Panc1 (cell line): ENCODE measurements at regions not wholly inside any gene's neighbourhood (a gene's known extent, or its start where the extent isn't known, plus 50 kb on each side); places are given as distances from the start of the nearest gene placed in this dataset.

ENCODE experiments used
- POLR2AphosphoS5 ChIP-seq: IDR thresholded peaks from 2 replicates; pipeline ENCODE4 v1.6.1; 2012; ENCODE audit warnings: mild to moderate bottlenecking, low read depth, low read length, moderate library complexity
- TF ChIP-seq, protein P1 (sequence below): fragments of 450-650 bp; IDR thresholded peaks from 2 replicates; pipeline ENCODE4 v1.5.1; 2017; ENCODE audit warnings: mild to moderate bottlenecking

- TF ChIP-seq, protein P1, sequence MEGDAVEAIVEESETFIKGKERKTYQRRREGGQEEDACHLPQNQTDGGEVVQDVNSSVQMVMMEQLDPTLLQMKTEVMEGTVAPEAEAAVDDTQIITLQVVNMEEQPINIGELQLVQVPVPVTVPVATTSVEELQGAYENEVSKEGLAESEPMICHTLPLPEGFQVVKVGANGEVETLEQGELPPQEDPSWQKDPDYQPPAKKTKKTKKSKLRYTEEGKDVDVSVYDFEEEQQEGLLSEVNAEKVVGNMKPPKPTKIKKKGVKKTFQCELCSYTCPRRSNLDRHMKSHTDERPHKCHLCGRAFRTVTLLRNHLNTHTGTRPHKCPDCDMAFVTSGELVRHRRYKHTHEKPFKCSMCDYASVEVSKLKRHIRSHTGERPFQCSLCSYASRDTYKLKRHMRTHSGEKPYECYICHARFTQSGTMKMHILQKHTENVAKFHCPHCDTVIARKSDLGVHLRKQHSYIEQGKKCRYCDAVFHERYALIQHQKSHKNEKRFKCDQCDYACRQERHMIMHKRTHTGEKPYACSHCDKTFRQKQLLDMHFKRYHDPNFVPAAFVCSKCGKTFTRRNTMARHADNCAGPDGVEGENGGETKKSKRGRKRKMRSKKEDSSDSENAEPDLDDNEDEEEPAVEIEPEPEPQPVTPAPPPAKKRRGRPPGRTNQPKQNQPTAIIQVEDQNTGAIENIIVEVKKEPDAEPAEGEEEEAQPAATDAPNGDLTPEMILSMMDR: no peak
- TF ChIP-seq POLR2AphosphoS5: no peak
Measured at GRCh38 chr17:63189930-63190329, 223.9 kb downstream of the TANC2 start.
